GM18873 (cell line): ENCODE measurements at regions not wholly inside any gene's neighbourhood (a gene's known extent, or its start where the extent isn't known, plus 50 kb on each side); places are given as distances from the start of the nearest gene placed in this dataset.

Source experiments
- ATAC-seq: cut with Tn5 transposase; IDR thresholded peaks from one replicate; pipeline ENCODE4 v1.9.1; 2021; ENCODE audit warnings: mild to moderate bottlenecking, moderate library complexity, moderate number of reproducible peaks; ENCODE audit not compliant: unreplicated experiment, low FRiP score

DNA sequence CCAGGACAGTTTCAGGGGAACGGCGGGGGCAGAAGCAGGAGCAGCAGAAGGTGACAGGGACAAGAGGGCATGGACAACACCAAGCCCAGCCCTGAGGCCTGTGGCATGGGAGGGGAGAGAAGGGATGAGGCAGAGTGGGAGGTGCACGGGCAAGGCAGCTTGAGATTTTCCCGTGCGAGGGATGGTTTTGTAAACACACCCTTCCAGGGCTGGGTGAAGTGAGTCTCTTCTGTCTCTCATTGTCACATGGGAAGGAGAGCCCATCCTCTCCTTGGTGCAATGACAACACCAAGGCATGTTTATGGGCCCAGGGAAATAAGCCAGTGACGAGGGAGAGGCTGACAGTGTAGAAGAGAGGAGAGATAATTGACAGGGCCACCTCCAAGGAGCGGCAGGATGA lies 69.6 kb upstream of the RIOK3 start:
- no peak for ATAC-seq

DNA sequence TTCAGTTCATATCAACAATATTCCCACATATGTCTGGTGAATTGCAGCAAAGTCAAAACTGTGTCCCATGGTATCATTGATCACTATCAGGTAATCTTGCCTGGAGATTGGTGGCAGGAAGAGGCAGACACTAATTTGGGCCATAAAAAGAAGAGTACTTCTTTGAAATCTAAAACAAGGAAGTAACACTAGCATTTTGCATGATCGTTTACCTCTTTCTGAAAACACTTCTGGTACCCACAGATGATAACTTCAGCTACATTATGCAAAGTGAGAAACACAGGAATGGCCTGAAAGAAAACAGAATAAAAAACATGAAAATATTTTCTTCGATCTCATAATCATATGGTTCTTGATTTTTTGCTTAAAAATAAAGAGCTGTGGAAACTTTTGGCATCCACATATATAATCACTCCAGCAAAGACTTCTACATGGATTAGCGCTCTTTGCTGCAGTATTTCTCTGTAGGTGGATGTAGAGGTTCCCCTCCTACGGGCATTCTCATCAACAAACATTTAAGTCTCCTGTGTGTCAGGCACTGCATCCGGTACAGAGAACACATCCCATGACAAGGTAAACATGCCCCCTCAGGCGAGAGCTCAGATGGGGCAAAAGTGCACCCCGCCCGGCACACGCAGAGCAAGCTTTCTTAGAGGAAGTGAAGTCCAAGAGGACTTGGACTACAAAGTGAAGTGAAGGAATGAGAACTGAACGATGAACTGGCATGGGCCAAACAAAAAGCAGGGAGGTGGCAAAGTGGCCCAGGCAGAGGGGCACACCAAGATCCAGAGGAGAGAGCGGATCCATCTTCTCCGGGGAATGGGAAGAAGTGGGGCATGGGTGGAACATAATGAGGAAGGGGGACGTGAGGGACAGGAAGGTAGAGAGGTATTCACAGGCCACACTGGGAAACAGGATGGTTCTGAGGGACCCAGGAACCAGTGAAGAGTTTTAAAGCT lies 68.0 kb upstream of the RIOK3 start:
- ATAC-seq: no peak

DNA sequence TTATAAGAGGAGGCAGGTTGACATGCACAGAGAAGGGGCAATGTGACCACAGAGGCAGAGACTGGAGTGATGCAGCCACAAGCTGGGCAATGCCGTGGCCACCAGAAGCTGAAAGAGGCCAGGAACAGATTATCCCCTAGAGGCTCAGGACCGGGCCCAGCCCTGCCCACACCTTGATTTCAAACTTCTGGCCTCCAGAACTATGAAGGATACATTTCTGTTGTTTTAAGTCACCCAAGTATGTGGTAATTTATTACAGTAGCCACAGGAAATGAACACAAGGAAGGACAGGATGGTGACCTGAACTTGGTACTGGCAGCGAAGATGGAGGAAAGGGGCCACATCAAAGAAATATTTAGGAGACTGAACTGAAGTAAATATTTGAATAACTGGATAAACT lies 66.8 kb upstream of the RIOK3 start:
- ATAC-seq: no peak

GRCh38 chr18:23387265-23387664 lies 65.8 kb upstream of the RIOK3 start:
- ATAC-seq: no peak

GRCh38 chr18:23388357-23388756 lies 64.7 kb upstream of the RIOK3 start:
- ATAC-seq: no peak

DNA sequence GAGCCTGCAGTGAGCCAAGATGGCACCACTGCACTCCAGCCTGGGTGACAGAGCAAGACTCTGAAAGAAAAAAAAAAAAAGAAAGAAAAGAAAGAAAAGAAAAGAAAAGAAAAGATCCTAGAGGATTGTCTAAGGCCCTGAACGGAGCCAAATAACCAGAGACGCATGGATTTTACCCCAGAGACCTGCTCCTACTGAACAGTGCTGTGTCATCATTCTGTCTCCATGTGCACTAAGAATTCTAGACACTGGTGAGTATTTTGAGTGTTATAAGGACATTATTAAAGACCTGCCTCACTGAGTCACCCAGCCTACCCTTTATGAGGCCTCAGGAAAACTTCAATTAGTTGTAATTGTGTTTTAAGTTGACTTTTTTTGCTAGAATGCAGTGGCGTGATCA lies 61.9 kb upstream of the RIOK3 start:
- no peak for ATAC-seq

- ATAC-seq: no peak
Observed at GRCh38 chr18:23397907-23398306, 55.2 kb upstream of the RIOK3 start.

DNA sequence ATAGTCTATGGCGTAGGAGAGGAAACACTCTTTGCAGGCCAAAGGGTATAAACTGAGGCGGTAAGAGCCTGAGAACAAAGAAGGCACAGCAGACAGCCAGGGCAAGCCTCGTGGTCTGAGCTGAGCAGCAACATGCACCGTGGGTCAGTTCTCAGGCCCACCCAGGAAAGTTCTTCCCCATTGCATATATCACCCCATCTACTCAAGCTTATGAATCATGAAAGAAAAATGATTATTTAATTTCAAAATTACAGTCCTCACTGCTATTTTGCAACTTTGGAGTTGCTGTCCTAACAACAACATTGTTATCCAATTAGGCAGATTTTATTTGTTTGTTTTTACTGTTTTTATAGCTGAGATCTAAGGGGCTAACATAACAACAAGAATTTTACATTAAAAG lies 54.7 kb upstream of the RIOK3 start:
- no peak for ATAC-seq

GRCh38 chr18:23399067-23399466 lies 54.0 kb upstream of the RIOK3 start:
- no peak for ATAC-seq

GRCh38 chr18:23400918-23401317 lies 52.2 kb upstream of the RIOK3 start:
- ATAC-seq: no peak

GRCh38 chr18:23401400-23402347 lies 51.4 kb upstream of the RIOK3 start:
- no peak for ATAC-seq
